ENCODE measurements at regions not wholly inside any gene's neighbourhood (a gene's known extent, or its start where the extent isn't known, plus 50 kb on each side); places are given as distances from the start of the nearest gene placed in this dataset.

- no peak for DNase-seq
- H3K27ac ChIP-seq, result no peak overlapping the region
- no peaks in the 10 kb centered on the region for H3K36me3 ChIP-seq
- 56 to 68% methylated on average over 7 to 8 of the region's 9 CpGs for WGBS, 2 donors
- H3K4me3 ChIP-seq, result no peak overlapping the region
- H3K4me1 ChIP-seq, result no peaks in the 10 kb centered on the region
- intact Hi-C loops (cut with DNase I), result no loop called here
- H3K9me3 ChIP-seq, result no peaks in the 10 kb centered on the region
- TF ChIP-seq POLR2A (IDR thresholded peaks at IDR 0.05), result no peak
- TF ChIP-seq CTCF (IDR thresholded peaks at IDR 0.05), result no peak
- H3K27me3 ChIP-seq, result no peaks in the 10 kb centered on the region
Measured at GRCh38 chr4:4776335-4776734, 83.1 kb upstream of the MSX1 start.

GRCh38 chr4:4775493-4776004 is 83.9 kb upstream of the MSX1 start:
- WGBS, 2 donors, result 77 to 84% methylated on average over 10 of the region's 10 CpGs
- Histone ChIP-seq H3K4me3 (no peak overlapping the region), H3K4me1 (no peaks in the 10 kb centered on the region), H3K27ac (no peak overlapping the region), H3K27me3 (no peaks in the 10 kb centered on the region), H3K9me3 (no peaks in the 10 kb centered on the region), H3K36me3 (no peaks in the 10 kb centered on the region)
- intact Hi-C loops (cut with DNase I), result no loop called here
- no peak for DNase-seq
- no peak for TF ChIP-seq POLR2A (IDR thresholded peaks at IDR 0.05)
- no peak for TF ChIP-seq CTCF (IDR thresholded peaks at IDR 0.05)

- Histone ChIP-seq H3K27ac (no peak overlapping the region), H3K4me3 (no peak overlapping the region), H3K36me3 (no peaks in the 10 kb centered on the region), H3K9me3 (no peaks in the 10 kb centered on the region), H3K27me3 (no peaks in the 10 kb centered on the region), H3K4me1 (no peaks in the 10 kb centered on the region)
- WGBS, 2 donors, result 64 to 91% methylated on average over 6 of the region's 6 CpGs
- TF ChIP-seq POLR2A (IDR thresholded peaks at IDR 0.05) (no peak), CTCF (IDR thresholded peaks at IDR 0.05) (no peak)
- DNase-seq, result no peak
- intact Hi-C loops (cut with DNase I), result no loop called here
Measured at GRCh38 chr4:4772534-4772933, 86.9 kb upstream of the MSX1 start.

GRCh38 chr4:4771160-4771559 is 88.3 kb upstream of the MSX1 start:
- intact Hi-C loops (cut with DNase I), result no loop called here
- H3K4me3 ChIP-seq, result no peak overlapping the region
- no peaks in the 10 kb centered on the region for H3K36me3 ChIP-seq
- no peak overlapping the region for H3K27ac ChIP-seq
- no peak for TF ChIP-seq POLR2A (IDR thresholded peaks at IDR 0.05)
- no peak for TF ChIP-seq CTCF (IDR thresholded peaks at IDR 0.05)
- no peak for DNase-seq
- no peaks in the 10 kb centered on the region for H3K9me3 ChIP-seq
- 56 to 69% methylated on average over 2 to 5 of the region's 5 CpGs for WGBS, 2 donors
- H3K27me3 ChIP-seq, result no peaks in the 10 kb centered on the region
- no peaks in the 10 kb centered on the region for H3K4me1 ChIP-seq

- intact Hi-C loops (cut with DNase I), result no loop called here
- Histone ChIP-seq H3K9me3 (no peaks in the 10 kb centered on the region), H3K27ac (no peak overlapping the region), H3K36me3 (no peaks in the 10 kb centered on the region), H3K4me3 (no peak overlapping the region), H3K4me1 (no peaks in the 10 kb centered on the region), H3K27me3 (no peaks in the 10 kb centered on the region)
- 89 to 90% methylated on average over 8 of the region's 8 CpGs for WGBS, 2 donors
- TF ChIP-seq CTCF (IDR thresholded peaks at IDR 0.05), result no peak
- no peak for TF ChIP-seq POLR2A (IDR thresholded peaks at IDR 0.05)
- no peak for DNase-seq
Measured at GRCh38 chr4:4770610-4771009, 88.9 kb upstream of the MSX1 start.

All from esophagus squamous epithelium (tissue), 5 donors.